Astrocyte of the cerebellum (primary cell): ENCODE measurements at regions not wholly inside any gene's neighbourhood (a gene's known extent, or its start where the extent isn't known, plus 50 kb on each side); places are given as distances from the start of the nearest gene placed in this dataset.

Source experiments
- DNase-seq: peaks from one replicate; pipeline ENCODE4 v3.0.0-alpha.2; 2011; ENCODE audit warnings: low read depth
- H3K4me3 ChIP-seq: 2 replicates; pipeline ENCODE4 v1.5.1; 2011; ENCODE audit warnings: mild to moderate bottlenecking, low read depth, low read length, moderate library complexity
- CTCF ChIP-seq: IDR thresholded peaks from 2 replicates; pipeline ENCODE4 v1.5.1; 2012; ENCODE audit warnings: low read length, low read depth, moderate library complexity, mild to moderate bottlenecking; ENCODE audit errors: missing control alignments
- in situ Hi-C: cut with HindIII; loops from 2 replicates; pipeline ENCODE4 v1.10.0; 2017; ENCODE audit warnings: low sequenced_read_pairs

- peak; percentile 55 for DNase-seq
- H3K4me3 ChIP-seq: no peak overlapping the region
- in situ Hi-C loops: no loop called here
- no peak for TF ChIP-seq CTCF
Observed at GRCh38 chr12:19778172-19778571, 338.9 kb downstream of the AEBP2 start.

GRCh38 chr12:19778797-19779196 lies 339.5 kb downstream of the AEBP2 start:
- H3K4me3 ChIP-seq: no peak overlapping the region
- no peak for DNase-seq
- in situ Hi-C loops: no loop called here
- peak; percentile 5 for TF ChIP-seq CTCF

- TF ChIP-seq CTCF: peak; percentile 10
- in situ Hi-C loops: no loop called here
- no peak for DNase-seq
- no peak overlapping the region for H3K4me3 ChIP-seq
Observed at GRCh38 chr12:19779395-19780056, 340.2 kb downstream of the AEBP2 start.

GRCh38 chr12:19780460-19780859 lies 341.2 kb downstream of the AEBP2 start:
- DNase-seq: no peak
- no peak for TF ChIP-seq CTCF
- in situ Hi-C loops: no loop called here
- no peak overlapping the region for H3K4me3 ChIP-seq

GRCh38 chr12:19783547-19784444 lies 344.5 kb downstream of the AEBP2 start:
- no peak for DNase-seq
- H3K4me3 ChIP-seq: no peak overlapping the region
- in situ Hi-C loops: no loop called here
- no peak for TF ChIP-seq CTCF

- TF ChIP-seq CTCF: no peak
- DNase-seq: no peak
- in situ Hi-C loops: no loop called here
- no peak overlapping the region for H3K4me3 ChIP-seq
Observed at GRCh38 chr12:19792028-19792427, 352.7 kb downstream of the AEBP2 start.
